ENCODE measurements at regions not wholly inside any gene's neighbourhood (a gene's known extent, or its start where the extent isn't known, plus 50 kb on each side); places are given as distances from the start of the nearest gene placed in this dataset.

- H3K9ac ChIP-seq (ENCODE audit: low read length): no peak overlapping the region
- H3K36me3 ChIP-seq (ENCODE audit: control insufficient read depth, insufficient read depth, low read length): no peaks in the 10 kb centered on the region
These were observed 414.9 kb downstream of the TMEM114 start for GRCh38 chr16:8175411-8175810.

GRCh38 chr16:8173111-8173644 lies 417.1 kb downstream of the TMEM114 start:
- Histone ChIP-seq H3K9ac (ENCODE audit: low read length) (no peak overlapping the region), H3K36me3 (ENCODE audit: control insufficient read depth, insufficient read depth, low read length) (no peaks in the 10 kb centered on the region), H3K9me3 (ENCODE audit: control insufficient read depth, low read length) (no peaks in the 10 kb centered on the region), H3K4me3 (ENCODE audit: low read length) (no peak overlapping the region), H3K27me3 (ENCODE audit: control insufficient read depth, insufficient read depth, low read length) (no peaks in the 10 kb centered on the region), H3K4me1 (ENCODE audit: control insufficient read depth, insufficient read depth, low read length) (no peaks in the 10 kb centered on the region)

More at GRCh38 chr16:8175411-8175810, 414.9 kb downstream of the TMEM114 start:
- no peaks in the 10 kb centered on the region for H3K27me3 ChIP-seq (ENCODE audit: control insufficient read depth, insufficient read depth, low read length)
- no peak overlapping the region for H3K4me3 ChIP-seq (ENCODE audit: low read length)
- H3K9me3 ChIP-seq (ENCODE audit: control insufficient read depth, low read length): no peaks in the 10 kb centered on the region
- no peaks in the 10 kb centered on the region for H3K4me1 ChIP-seq (ENCODE audit: control insufficient read depth, insufficient read depth, low read length)

DNA sequence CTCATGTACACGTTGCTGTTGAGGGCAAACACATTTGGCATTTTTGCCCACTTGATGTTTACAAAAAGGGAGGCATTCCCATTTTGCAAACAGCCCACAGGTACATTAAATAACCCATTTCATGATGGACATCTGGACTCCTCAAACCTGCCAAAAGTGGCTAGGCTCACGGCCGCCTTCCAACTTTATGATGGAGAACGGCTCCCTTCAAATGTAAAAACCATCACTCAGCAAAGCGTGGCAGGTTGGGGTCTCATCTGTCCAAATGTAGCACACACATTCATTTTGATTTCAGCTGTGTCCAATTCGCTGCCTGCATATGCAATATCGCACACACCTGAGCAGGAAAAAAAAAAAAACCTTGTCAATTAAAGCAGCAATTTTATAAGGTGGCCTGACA lies 417.8 kb downstream of the TMEM114 start:
- no peak overlapping the region for H3K9ac ChIP-seq (ENCODE audit: low read length)

DNA sequence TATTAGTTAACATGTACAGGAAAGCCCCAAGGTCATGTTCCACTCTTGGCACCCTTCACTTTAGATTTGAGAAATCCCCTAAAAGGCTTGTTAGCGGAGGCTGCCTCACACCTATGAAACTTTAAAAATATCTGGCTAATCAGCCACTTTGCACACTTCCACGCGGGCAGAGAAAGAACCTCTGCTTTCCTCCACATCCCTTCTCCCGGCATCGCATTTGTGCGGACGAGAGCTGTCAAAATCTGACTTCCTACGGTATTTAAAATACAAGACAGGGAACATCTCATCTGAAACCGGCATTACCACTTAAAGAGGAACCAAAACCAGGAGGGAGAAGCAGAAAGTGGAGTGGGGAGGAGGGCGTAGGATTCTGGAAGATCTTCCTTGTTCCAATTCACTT lies 422.3 kb downstream of the TMEM114 start:
- Histone ChIP-seq H3K36me3 (ENCODE audit: control insufficient read depth, insufficient read depth, low read length) (no peaks in the 10 kb centered on the region), H3K4me3 (ENCODE audit: low read length) (no peak overlapping the region), H3K4me1 (ENCODE audit: control insufficient read depth, insufficient read depth, low read length) (no peaks in the 10 kb centered on the region), H3K27me3 (ENCODE audit: control insufficient read depth, insufficient read depth, low read length) (no peaks in the 10 kb centered on the region), H3K9me3 (ENCODE audit: control insufficient read depth, low read length) (no peaks in the 10 kb centered on the region), H3K9ac (ENCODE audit: low read length) (no peak overlapping the region)

More for the DNA sequence above, 417.8 kb downstream of the TMEM114 start:
- no peaks in the 10 kb centered on the region for H3K27me3 ChIP-seq (ENCODE audit: control insufficient read depth, insufficient read depth, low read length)
- no peak overlapping the region for H3K4me3 ChIP-seq (ENCODE audit: low read length)
- no peaks in the 10 kb centered on the region for H3K9me3 ChIP-seq (ENCODE audit: control insufficient read depth, low read length)
- H3K4me1 ChIP-seq (ENCODE audit: control insufficient read depth, insufficient read depth, low read length): no peaks in the 10 kb centered on the region
- H3K36me3 ChIP-seq (ENCODE audit: control insufficient read depth, insufficient read depth, low read length): no peaks in the 10 kb centered on the region

DNA sequence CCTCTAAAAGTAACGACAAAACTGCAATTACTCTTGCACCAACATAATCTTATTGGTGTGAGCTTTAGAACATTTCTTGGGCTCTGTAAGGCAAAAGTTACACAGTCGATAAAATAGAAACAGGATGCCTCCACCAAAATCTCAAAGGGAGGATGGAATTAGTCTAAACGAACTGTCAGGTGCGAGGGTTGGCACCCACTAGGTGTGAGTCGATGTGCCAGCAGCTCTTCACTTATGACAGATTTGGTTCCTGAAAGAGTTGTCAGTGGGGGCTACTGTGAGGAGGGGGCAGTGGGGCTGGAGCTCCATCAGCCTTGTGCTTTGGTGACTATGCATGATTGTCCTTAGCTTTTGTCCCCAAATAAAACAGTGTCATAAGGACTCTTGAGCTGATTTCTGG lies 422.9 kb downstream of the TMEM114 start:
- H3K4me1 ChIP-seq (ENCODE audit: control insufficient read depth, insufficient read depth, low read length): no peaks in the 10 kb centered on the region
- no peaks in the 10 kb centered on the region for H3K36me3 ChIP-seq (ENCODE audit: control insufficient read depth, insufficient read depth, low read length)
- H3K9ac ChIP-seq (ENCODE audit: low read length): no peak overlapping the region

GRCh38 chr16:8158051-8158450 lies 432.3 kb downstream of the TMEM114 start:
- no peak overlapping the region for H3K9ac ChIP-seq (ENCODE audit: low read length)
- no peaks in the 10 kb centered on the region for H3K9me3 ChIP-seq (ENCODE audit: control insufficient read depth, low read length)
- H3K4me3 ChIP-seq (ENCODE audit: low read length): no peak overlapping the region
- H3K4me1 ChIP-seq (ENCODE audit: control insufficient read depth, insufficient read depth, low read length): no peaks in the 10 kb centered on the region
- H3K27me3 ChIP-seq (ENCODE audit: control insufficient read depth, insufficient read depth, low read length): no peaks in the 10 kb centered on the region
- H3K36me3 ChIP-seq (ENCODE audit: control insufficient read depth, insufficient read depth, low read length): no peaks in the 10 kb centered on the region

More for the DNA sequence above, 422.9 kb downstream of the TMEM114 start:
- no peaks in the 10 kb centered on the region for H3K27me3 ChIP-seq (ENCODE audit: control insufficient read depth, insufficient read depth, low read length)
- no peak overlapping the region for H3K4me3 ChIP-seq (ENCODE audit: low read length)
- H3K9me3 ChIP-seq (ENCODE audit: control insufficient read depth, low read length): no peaks in the 10 kb centered on the region

DNA sequence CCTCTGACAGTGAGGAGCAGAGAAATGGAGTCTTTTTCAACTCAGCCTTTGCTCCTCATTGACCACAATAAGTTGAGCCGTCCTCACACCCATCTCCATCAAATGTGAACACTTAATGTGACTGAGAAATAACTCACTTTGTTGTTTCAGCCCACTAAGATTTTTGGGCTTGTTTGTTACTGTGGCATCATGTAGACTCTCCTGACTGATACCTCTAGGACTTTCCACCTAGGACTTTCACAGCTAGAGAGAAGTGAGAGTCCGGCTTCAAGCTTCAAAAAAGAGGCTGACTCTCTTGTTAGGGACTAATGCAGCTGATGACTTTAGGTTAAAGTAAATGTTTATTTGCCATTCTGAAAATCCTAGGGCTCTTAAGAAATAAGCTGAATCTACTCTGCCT lies 435.0 kb downstream of the TMEM114 start:
- H3K4me1 ChIP-seq (ENCODE audit: control insufficient read depth, insufficient read depth, low read length): no peaks in the 10 kb centered on the region
- no peak overlapping the region for H3K4me3 ChIP-seq (ENCODE audit: low read length)
- H3K9ac ChIP-seq (ENCODE audit: low read length): no peak overlapping the region
- no peaks in the 10 kb centered on the region for H3K36me3 ChIP-seq (ENCODE audit: control insufficient read depth, insufficient read depth, low read length)
- no peaks in the 10 kb centered on the region for H3K9me3 ChIP-seq (ENCODE audit: control insufficient read depth, low read length)
- H3K27me3 ChIP-seq (ENCODE audit: control insufficient read depth, insufficient read depth, low read length): no peaks in the 10 kb centered on the region

- Histone ChIP-seq H3K4me1 (ENCODE audit: control insufficient read depth, insufficient read depth, low read length) (no peaks in the 10 kb centered on the region), H3K9ac (ENCODE audit: low read length) (no peak overlapping the region), H3K9me3 (ENCODE audit: control insufficient read depth, low read length) (no peaks in the 10 kb centered on the region), H3K4me3 (ENCODE audit: low read length) (no peak overlapping the region), H3K27me3 (ENCODE audit: control insufficient read depth, insufficient read depth, low read length) (no peaks in the 10 kb centered on the region), H3K36me3 (ENCODE audit: control insufficient read depth, insufficient read depth, low read length) (no peaks in the 10 kb centered on the region)
These were observed 443.9 kb downstream of the TMEM114 start for GRCh38 chr16:8146256-8147012.

DNA sequence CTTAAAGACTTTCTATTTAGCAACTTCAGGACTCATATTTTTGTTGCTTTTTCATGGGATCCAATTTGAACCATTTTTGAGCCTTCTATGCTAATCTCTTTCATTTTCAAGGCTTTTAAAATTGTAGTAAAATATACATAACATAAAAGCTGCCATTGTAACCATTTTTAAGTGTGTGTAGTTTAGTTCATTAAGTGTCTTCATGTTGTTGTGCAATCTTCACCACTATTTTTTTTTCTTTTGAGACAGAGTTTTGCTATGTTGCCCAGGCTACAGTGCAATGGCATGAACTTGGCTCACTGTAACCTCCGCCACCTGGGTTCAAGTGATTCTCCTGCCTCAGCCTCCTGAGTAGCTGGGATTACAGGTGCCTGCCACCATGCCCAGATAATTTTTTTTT lies 451.6 kb downstream of the TMEM114 start:
- Histone ChIP-seq H3K36me3 (ENCODE audit: control insufficient read depth, insufficient read depth, low read length) (no peaks in the 10 kb centered on the region), H3K4me3 (ENCODE audit: low read length) (no peak overlapping the region), H3K9me3 (ENCODE audit: control insufficient read depth, low read length) (no peaks in the 10 kb centered on the region), H3K9ac (ENCODE audit: low read length) (no peak overlapping the region), H3K4me1 (ENCODE audit: control insufficient read depth, insufficient read depth, low read length) (no peaks in the 10 kb centered on the region), H3K27me3 (ENCODE audit: control insufficient read depth, insufficient read depth, low read length) (no peaks in the 10 kb centered on the region)

GRCh38 chr16:8137606-8138005 lies 452.7 kb downstream of the TMEM114 start:
- no peaks in the 10 kb centered on the region for H3K36me3 ChIP-seq (ENCODE audit: control insufficient read depth, insufficient read depth, low read length)
- no peaks in the 10 kb centered on the region for H3K4me1 ChIP-seq (ENCODE audit: control insufficient read depth, insufficient read depth, low read length)
- no peaks in the 10 kb centered on the region for H3K9me3 ChIP-seq (ENCODE audit: control insufficient read depth, low read length)
- no peak overlapping the region for H3K9ac ChIP-seq (ENCODE audit: low read length)
- H3K27me3 ChIP-seq (ENCODE audit: control insufficient read depth, insufficient read depth, low read length): no peaks in the 10 kb centered on the region
- H3K4me3 ChIP-seq (ENCODE audit: low read length): no peak overlapping the region

DNA sequence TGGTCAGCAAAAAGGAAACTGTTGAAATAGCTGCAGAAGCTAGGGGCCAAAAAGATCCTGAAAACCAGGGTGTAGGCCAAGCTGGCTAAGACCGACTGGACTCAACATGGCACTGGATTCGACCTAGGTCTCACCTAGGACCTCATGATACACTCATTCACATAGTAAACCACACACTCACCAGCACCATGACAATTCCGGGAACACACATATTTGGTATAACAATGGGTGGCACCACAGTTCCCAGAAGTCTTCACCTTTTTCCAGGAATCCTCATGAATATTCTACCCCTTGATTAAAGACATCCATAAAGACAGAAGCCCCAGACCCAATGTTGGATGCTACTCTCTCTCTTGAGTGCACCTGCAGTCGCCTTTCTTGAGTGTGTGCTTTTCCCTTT lies 460.1 kb downstream of the TMEM114 start:
- no peaks in the 10 kb centered on the region for H3K4me1 ChIP-seq (ENCODE audit: control insufficient read depth, insufficient read depth, low read length)
- H3K27me3 ChIP-seq (ENCODE audit: control insufficient read depth, insufficient read depth, low read length): no peaks in the 10 kb centered on the region
- H3K9ac ChIP-seq (ENCODE audit: low read length): no peak overlapping the region
- H3K4me3 ChIP-seq (ENCODE audit: low read length): no peak overlapping the region
- no peaks in the 10 kb centered on the region for H3K9me3 ChIP-seq (ENCODE audit: control insufficient read depth, low read length)
- no peaks in the 10 kb centered on the region for H3K36me3 ChIP-seq (ENCODE audit: control insufficient read depth, insufficient read depth, low read length)

DNA sequence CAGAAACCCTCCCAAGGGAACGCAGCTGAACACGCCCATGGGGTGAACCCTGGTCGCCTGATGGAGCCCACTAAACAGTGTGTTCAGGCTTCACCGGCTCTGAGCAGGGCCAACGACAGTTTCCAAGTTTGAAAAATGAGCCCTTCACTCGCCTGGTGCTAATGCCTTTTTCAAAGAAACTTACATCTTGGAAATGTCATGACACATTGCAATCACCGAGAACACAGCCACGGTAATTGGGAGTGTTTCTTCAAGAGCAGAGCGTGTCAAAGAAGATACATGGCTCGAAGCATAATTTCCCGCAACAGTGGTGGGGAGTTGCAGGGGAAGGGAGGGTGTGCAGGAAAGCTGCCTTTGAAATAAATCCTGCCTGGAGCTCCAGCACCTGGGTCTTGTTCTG lies 463.2 kb downstream of the TMEM114 start:
- H3K9me3 ChIP-seq (ENCODE audit: control insufficient read depth, low read length): no peaks in the 10 kb centered on the region
- H3K4me1 ChIP-seq (ENCODE audit: control insufficient read depth, insufficient read depth, low read length): no peaks in the 10 kb centered on the region
- H3K9ac ChIP-seq (ENCODE audit: low read length): no peak overlapping the region
- H3K27me3 ChIP-seq (ENCODE audit: control insufficient read depth, insufficient read depth, low read length): no peaks in the 10 kb centered on the region
- H3K4me3 ChIP-seq (ENCODE audit: low read length): no peak overlapping the region
- no peaks in the 10 kb centered on the region for H3K36me3 ChIP-seq (ENCODE audit: control insufficient read depth, insufficient read depth, low read length)
